Choroid plexus epithelial cell (primary cell): ENCODE measurements at regions not wholly inside any gene's neighbourhood (a gene's known extent, or its start where the extent isn't known, plus 50 kb on each side); places are given as distances from the start of the nearest gene placed in this dataset.

ENCODE experiments used
- DNase-seq: peaks from one replicate; pipeline ENCODE4 v3.0.0-alpha.2; 2010; ENCODE audit warnings: low read depth
- H3K4me3 ChIP-seq: 2 replicates; pipeline ENCODE4 v1.5.1; 2011; ENCODE audit warnings: low read depth, mild to moderate bottlenecking, control low read depth, low read length, moderate library complexity
- TF ChIP-seq, protein P1 (sequence below): conservative IDR thresholded peaks from 2 replicates; pipeline ENCODE4 v1.5.1; 2011; ENCODE audit warnings: low read depth, mild to moderate bottlenecking, control low read depth, inconsistent platforms, low read length, moderate library complexity

GRCh38 chr6:168971549-168971948, 282.1 kb downstream of the THBS2 start:
- no peak overlapping the region for H3K4me3 ChIP-seq
- TF ChIP-seq, protein P1, sequence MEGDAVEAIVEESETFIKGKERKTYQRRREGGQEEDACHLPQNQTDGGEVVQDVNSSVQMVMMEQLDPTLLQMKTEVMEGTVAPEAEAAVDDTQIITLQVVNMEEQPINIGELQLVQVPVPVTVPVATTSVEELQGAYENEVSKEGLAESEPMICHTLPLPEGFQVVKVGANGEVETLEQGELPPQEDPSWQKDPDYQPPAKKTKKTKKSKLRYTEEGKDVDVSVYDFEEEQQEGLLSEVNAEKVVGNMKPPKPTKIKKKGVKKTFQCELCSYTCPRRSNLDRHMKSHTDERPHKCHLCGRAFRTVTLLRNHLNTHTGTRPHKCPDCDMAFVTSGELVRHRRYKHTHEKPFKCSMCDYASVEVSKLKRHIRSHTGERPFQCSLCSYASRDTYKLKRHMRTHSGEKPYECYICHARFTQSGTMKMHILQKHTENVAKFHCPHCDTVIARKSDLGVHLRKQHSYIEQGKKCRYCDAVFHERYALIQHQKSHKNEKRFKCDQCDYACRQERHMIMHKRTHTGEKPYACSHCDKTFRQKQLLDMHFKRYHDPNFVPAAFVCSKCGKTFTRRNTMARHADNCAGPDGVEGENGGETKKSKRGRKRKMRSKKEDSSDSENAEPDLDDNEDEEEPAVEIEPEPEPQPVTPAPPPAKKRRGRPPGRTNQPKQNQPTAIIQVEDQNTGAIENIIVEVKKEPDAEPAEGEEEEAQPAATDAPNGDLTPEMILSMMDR, result no peak
- DNase-seq, result no peak

DNA sequence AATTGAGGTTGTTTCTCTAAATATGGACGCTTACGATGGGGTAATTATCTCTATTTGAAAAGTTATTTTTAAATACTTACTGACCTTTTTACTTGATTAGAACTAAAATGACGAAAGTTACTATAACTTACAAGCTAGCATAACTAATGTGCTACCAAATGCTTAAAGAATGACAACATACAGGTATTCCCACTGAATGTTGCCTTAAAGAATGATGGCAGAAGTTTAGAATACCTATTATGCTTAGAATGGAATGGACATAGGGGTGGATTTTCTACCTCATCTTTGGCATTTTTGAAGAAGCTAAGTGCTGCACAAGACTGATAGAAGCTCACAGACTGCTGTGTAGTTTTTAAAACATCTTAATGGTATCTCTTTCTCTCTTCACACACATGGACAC, 284.8 kb downstream of the THBS2 start:
- TF ChIP-seq, protein P1, result no peak
- no peak for DNase-seq
- H3K4me3 ChIP-seq, result no peak overlapping the region

- TF ChIP-seq, protein P1, result no peak
- DNase-seq, result peak; percentile 91
- H3K4me3 ChIP-seq, result no peak overlapping the region
Measured at GRCh38 chr6:168968228-168968627, 285.4 kb downstream of the THBS2 start.

GRCh38 chr6:168967281-168967925, 286.2 kb downstream of the THBS2 start:
- H3K4me3 ChIP-seq, result no peak overlapping the region
- DNase-seq, result no peak
- TF ChIP-seq, protein P1, result no peak

DNA sequence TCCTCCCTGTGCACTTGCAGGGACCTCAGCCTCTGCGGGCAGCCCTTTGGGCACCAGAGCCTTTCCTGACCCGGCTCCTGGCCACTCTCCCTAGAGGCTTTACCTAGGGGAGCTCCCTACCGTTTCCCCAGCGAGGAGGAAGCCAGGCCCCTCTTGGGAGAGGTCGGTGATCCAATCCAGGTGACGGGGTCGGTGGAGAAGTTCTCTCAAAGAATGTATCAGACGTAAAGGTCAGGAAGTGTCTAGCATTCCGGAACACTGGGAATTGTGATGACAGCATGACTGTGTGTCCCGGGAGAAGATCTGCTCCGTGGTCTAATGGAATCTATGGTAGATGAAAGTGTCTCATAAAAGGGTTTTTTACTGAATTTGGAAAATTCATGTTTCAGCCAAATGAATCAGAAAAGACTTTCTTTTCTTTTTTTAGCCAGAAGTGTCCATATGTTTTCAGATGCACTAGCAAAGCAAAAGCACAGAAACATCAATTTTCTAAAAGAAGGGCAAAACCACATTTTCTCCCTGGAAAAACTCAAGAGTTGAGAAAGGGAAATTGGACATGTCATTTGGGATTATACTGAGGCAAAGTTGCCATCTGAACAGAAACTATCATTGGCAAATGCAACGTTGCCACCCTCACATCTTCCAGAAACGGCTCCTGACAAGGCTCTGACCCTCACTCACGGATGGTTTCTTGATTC, 289.4 kb downstream of the THBS2 start:
- H3K4me3 ChIP-seq, result no peak overlapping the region
- DNase-seq, result peak; percentile 47
- TF ChIP-seq, protein P1, result no peak

- DNase-seq, result no peak
- no peak overlapping the region for H3K4me3 ChIP-seq
- TF ChIP-seq, protein P1, result no peak
Measured at GRCh38 chr6:168962886-168963285, 290.8 kb downstream of the THBS2 start.

GRCh38 chr6:168961264-168961656, 292.4 kb downstream of the THBS2 start:
- H3K4me3 ChIP-seq, result no peak overlapping the region
- DNase-seq, result no peak
- TF ChIP-seq, protein P1, result no peak
